Tibial artery (tissue), 4 donors: ENCODE measurements at regions not wholly inside any gene's neighbourhood (a gene's known extent, or its start where the extent isn't known, plus 50 kb on each side); places are given as distances from the start of the nearest gene placed in this dataset.
A peak's percentile ranks its signal among the peaks of the same experiment; 100 is the strongest.

Experiments
- DNase-seq, 2 donors: peaks; one replicate each; pipeline ENCODE4 v3.0.0-alpha.2; 2019
- H3K27ac ChIP-seq, 2 donors: fragments of 200-600 bp; sonication (generic) in 1 of 2; 1 replicate in 1 of 2; 2 replicates in 1 of 2; pipeline ENCODE4 v1.5.1; 2018 to 2019; ENCODE audit warnings: mild to moderate bottlenecking in 1 of 2
- H3K27me3 ChIP-seq, 2 donors: fragments of 200-600 bp; sonication (generic) in 1 of 2; one replicate each; pipeline versions ENCODE4 v1.5.1 to v1.6.0; 2016 to 2019
- H3K36me3 ChIP-seq, 3 donors: fragments of 200-600 bp; sonication (generic) in 2 of 3; one replicate each; pipeline ENCODE4 v1.5.1; 2016 to 2019; ENCODE audit warnings: mild to moderate bottlenecking in 2 of 3
- H3K4me1 ChIP-seq, 4 donors: fragments of 200-600 bp; sonication (generic) in 2 of 4; 1 replicate in 3 of 4; 2 replicates in 1 of 4; pipeline ENCODE4 v1.5.1; 2016 to 2019
- H3K4me3 ChIP-seq, 2 donors: fragments of 200-600 bp; sonication (generic) in 1 of 2; 1 replicate in 1 of 2; 2 replicates in 1 of 2; pipeline ENCODE4 v1.5.1; 2018 to 2019; ENCODE audit warnings: mild to moderate bottlenecking in 2 of 2
- H3K9me3 ChIP-seq, 3 donors: fragments of 200-600 bp; sonication (generic) in 1 of 3; one replicate each; pipeline ENCODE4 v1.5.1; 2016 to 2019
- CTCF ChIP-seq, 2 experiments: fragments of 200-600 bp in 1 of 2; fragments of 450-650 bp in 1 of 2; IDR thresholded peaks; one replicate each; pipeline ENCODE4 v1.5.1; 2017 to 2019; ENCODE audit warnings: antibody characterized with exemption in 2 of 2, mild to moderate bottlenecking in 1 of 2, moderate library complexity in 1 of 2
- intact Hi-C: fragments of 100-400 bp; cut with DNase I; formaldehyde crosslinking; loops from one replicate; pipeline ENCODE4 v1.15.0; 2023; ENCODE audit warnings: low total_unique reads

DNA sequence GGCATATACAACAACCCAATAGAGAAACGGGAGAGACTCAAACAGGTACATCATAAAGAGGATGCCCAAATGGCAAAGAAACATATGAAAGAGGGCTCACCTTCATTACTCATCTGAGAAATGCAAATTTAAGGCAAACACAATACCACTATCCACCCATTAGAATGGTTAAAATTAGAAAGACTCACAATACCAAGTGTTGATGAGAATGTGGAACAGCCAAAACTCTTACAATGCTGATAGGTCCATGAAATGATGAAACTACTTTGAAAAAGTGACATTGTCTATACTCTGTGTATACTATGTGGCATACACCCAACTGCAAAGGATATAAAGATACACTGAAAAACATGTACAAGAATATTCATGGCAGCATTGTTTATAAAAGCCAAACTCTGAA, 96.2 kb upstream of the TSHZ3 start:
- Histone ChIP-seq H3K4me1 (no peaks in the 10 kb centered on the region), H3K36me3 (no peaks in the 10 kb centered on the region), H3K9me3 (peaks cover 0 to 7% (median 0%) of the 10 kb centered on the region in 3 donors), H3K27ac (no peak overlapping the region), H3K27me3 (peaks cover 0 to 2% of the 10 kb centered on the region in 2 donors), H3K4me3 (no peak overlapping the region)
- intact Hi-C loops: no loop called here
- no peak for DNase-seq
- no peak for TF ChIP-seq CTCF (IDR thresholded peaks at IDR 0.05)

GRCh38 chr19:31448221-31448657, 99.0 kb upstream of the TSHZ3 start:
- no peak for TF ChIP-seq CTCF (IDR thresholded peaks at IDR 0.05)
- no peaks in the 10 kb centered on the region for H3K4me1 ChIP-seq
- peaks cover 0 to 2% of the 10 kb centered on the region in 2 donors for H3K27me3 ChIP-seq
- peaks cover 0 to 7% (median 0%) of the 10 kb centered on the region in 3 donors for H3K9me3 ChIP-seq
- no peak overlapping the region for H3K27ac ChIP-seq
- H3K36me3 ChIP-seq: no peaks in the 10 kb centered on the region
- H3K4me3 ChIP-seq: no peak overlapping the region
- intact Hi-C loops: no loop called here
- DNase-seq: peak in 1 of 2 donors; percentile 21

DNA sequence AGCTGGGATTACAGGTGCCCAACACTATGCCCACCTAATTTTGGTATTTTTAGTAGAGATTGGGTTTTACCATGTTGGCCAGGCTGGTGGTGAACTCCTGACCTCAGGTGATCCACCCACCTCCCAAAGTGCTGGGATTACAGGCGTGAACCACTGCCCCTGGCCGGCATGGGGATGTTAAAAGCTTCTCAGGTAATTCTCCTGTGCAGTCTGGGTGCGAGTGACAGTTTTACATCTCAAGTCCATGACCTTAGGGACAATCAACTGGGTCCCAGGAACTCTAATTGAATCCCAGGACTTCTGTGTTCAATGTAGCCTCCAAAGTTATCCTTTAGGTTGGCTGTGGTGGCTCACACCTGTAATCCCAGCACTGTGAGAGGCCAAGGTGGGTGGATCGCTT, 100.1 kb upstream of the TSHZ3 start:
- Histone ChIP-seq H3K9me3 (peaks cover 0 to 7% (median 0%) of the 10 kb centered on the region in 3 donors), H3K36me3 (no peaks in the 10 kb centered on the region), H3K27me3 (peaks cover 0 to 2% of the 10 kb centered on the region in 2 donors), H3K4me3 (no peak overlapping the region), H3K4me1 (no peaks in the 10 kb centered on the region), H3K27ac (no peak overlapping the region)
- intact Hi-C loops: no loop called here
- TF ChIP-seq CTCF (IDR thresholded peaks at IDR 0.05): no peak
- no peak for DNase-seq

GRCh38 chr19:31450696-31451095, 101.5 kb upstream of the TSHZ3 start:
- no peak for TF ChIP-seq CTCF (IDR thresholded peaks at IDR 0.05)
- no peak for DNase-seq
- H3K9me3 ChIP-seq: no peaks in the 10 kb centered on the region
- H3K4me1 ChIP-seq: no peaks in the 10 kb centered on the region
- H3K4me3 ChIP-seq: no peak overlapping the region
- no peak overlapping the region for H3K27ac ChIP-seq
- intact Hi-C loops: no loop called here
- no peaks in the 10 kb centered on the region for H3K36me3 ChIP-seq
- peaks cover 0 to 2% of the 10 kb centered on the region in 2 donors for H3K27me3 ChIP-seq

DNA sequence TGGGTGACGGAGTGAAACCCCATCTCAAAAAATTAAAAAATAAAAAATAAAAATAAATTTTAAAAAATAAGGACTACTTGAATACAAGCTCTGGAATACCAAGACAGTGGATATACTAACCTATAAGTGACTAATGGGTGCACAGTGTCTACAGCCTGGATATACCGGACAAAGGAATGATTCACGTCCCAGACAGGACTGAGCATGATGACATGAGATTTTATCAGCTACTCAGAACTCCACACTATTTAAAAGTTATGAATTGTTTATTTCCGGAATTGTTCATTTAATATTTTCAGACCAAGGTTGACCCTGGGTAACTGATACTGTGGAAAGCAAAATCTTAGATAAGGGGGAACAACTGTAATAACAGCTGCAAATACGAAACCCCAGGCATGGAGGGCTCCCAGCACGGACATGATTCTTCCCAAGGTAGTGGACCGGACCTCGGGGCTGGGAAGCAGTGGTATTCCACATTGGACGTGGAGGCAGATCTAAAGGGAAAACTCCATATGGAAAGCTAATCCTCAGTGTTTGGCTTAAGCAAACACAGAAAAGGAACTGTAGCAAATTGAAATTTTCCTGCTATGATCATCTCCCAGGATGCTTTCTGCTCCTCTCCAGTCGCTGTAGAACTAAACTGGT, 102.6 kb upstream of the TSHZ3 start:
- Histone ChIP-seq H3K36me3 (no peaks in the 10 kb centered on the region), H3K4me1 (no peaks in the 10 kb centered on the region), H3K9me3 (no peaks in the 10 kb centered on the region), H3K27me3 (peaks cover 0 to 2% of the 10 kb centered on the region in 2 donors), H3K4me3 (no peak overlapping the region), H3K27ac (no peak overlapping the region)
- intact Hi-C loops: no loop called here
- no peak for TF ChIP-seq CTCF (IDR thresholded peaks at IDR 0.05)
- DNase-seq: no peak
